ENCODE measurements at regions not wholly inside any gene's neighbourhood (a gene's known extent, or its start where the extent isn't known, plus 50 kb on each side); places are given as distances from the start of the nearest gene placed in this dataset.

- Histone ChIP-seq H3K27me3 (ENCODE audit: insufficient read depth, poor library complexity, severe bottlenecking) (no peaks in the 10 kb centered on the region), H3K27ac (replicated peaks) (no peak overlapping the region), H3K4me3 (replicated peaks; ENCODE audit: insufficient read depth, low read length) (no peak overlapping the region)
- TF ChIP-seq GABPA (IDR thresholded peaks at IDR 0.05; ENCODE audit: low read depth): no peak
- TF ChIP-seq REST (IDR thresholded peaks at IDR 0.05; ENCODE audit: insufficient replicate concordance, low read depth): no peak
- no peak for TF ChIP-seq CTCF (IDR thresholded peaks at IDR 0.05; ENCODE audit: insufficient read depth, low read length)
- TF ChIP-seq SPI1 (IDR thresholded peaks at IDR 0.05; ENCODE audit: borderline replicate concordance, low read depth): no peak
- TF ChIP-seq POLR2AphosphoS5 (IDR thresholded peaks at IDR 0.05; ENCODE audit: low read depth): peak; percentile 35; the same call in 1 of the 2 replicates
- DNase-seq (ENCODE audit: low read depth in 1 of 2, low spot score in 1 of 2): no peak
These were observed 1032.4 kb downstream of the MCTP2 start for GRCh38 chr15:95263751-95264150.

GRCh38 chr15:95265419-95265997 lies 1034.1 kb downstream of the MCTP2 start:
- H3K27ac ChIP-seq (replicated peaks): no peak overlapping the region
- H3K4me3 ChIP-seq (replicated peaks; ENCODE audit: insufficient read depth, low read length): no peak overlapping the region
- no peak for TF ChIP-seq CTCF (IDR thresholded peaks at IDR 0.05; ENCODE audit: insufficient read depth, low read length)
- DNase-seq (ENCODE audit: low read depth in 1 of 2, low spot score in 1 of 2): no peak
- H3K27me3 ChIP-seq (ENCODE audit: insufficient read depth, poor library complexity, severe bottlenecking): no peaks in the 10 kb centered on the region

GRCh38 chr15:95266451-95267061 lies 1035.2 kb downstream of the MCTP2 start:
- Histone ChIP-seq H3K4me3 (replicated peaks; ENCODE audit: insufficient read depth, low read length) (no peak overlapping the region), H3K27ac (replicated peaks) (no peak overlapping the region)

More at GRCh38 chr15:95266451-95267061, 1035.2 kb downstream of the MCTP2 start:
- no peak for TF ChIP-seq CTCF (IDR thresholded peaks at IDR 0.05; ENCODE audit: insufficient read depth, low read length)
- TF ChIP-seq POLR2AphosphoS5 (IDR thresholded peaks at IDR 0.05; ENCODE audit: low read depth): no peak
- no peak for TF ChIP-seq SPI1 (IDR thresholded peaks at IDR 0.05; ENCODE audit: borderline replicate concordance, low read depth)
- no peak for TF ChIP-seq REST (IDR thresholded peaks at IDR 0.05; ENCODE audit: insufficient replicate concordance, low read depth)
- TF ChIP-seq GABPA (IDR thresholded peaks at IDR 0.05; ENCODE audit: low read depth): no peak
- no peak for DNase-seq (ENCODE audit: low read depth in 1 of 2, low spot score in 1 of 2)
- H3K27me3 ChIP-seq (ENCODE audit: insufficient read depth, poor library complexity, severe bottlenecking): no peaks in the 10 kb centered on the region
